HEK293 (cell line): ENCODE measurements at regions not wholly inside any gene's neighbourhood (a gene's known extent, or its start where the extent isn't known, plus 50 kb on each side); places are given as distances from the start of the nearest gene placed in this dataset.

Experiments used
- CTCF ChIA-PET: fragments of 350-600 bp; formaldehyde crosslinking; extraction: SDS; loops from one replicate; lab custom pipeline; 2021; ENCODE audit warnings: antibody characterized with exemption; lab: Yijun Ruan, JAX
- POLR2A ChIA-PET: fragments of 300-600 bp; formaldehyde crosslinking; extraction: SDS; loops from one replicate; lab custom pipeline; 2020; ENCODE audit warnings: antibody characterized with exemption, inconsistent platforms; lab: Yijun Ruan, JAX
- H3K27ac ChIP-seq: fragments of 200-500 bp; sonication (Bioruptor generic); 2 replicates; pipeline ENCODE4 v1.5.1; 2014; ENCODE audit warnings: low read depth, low read length, control low read depth, inconsistent platforms; ENCODE audit errors: extremely low read depth
- H3K36me3 ChIP-seq, 2 experiments: fragments of 200-500 bp in 1 of 2; sonication (Bioruptor generic) in 1 of 2; 1 replicate in 1 of 2; 2 replicates in 1 of 2; pipeline ENCODE4 v1.5.1; 2014 to 2017; ENCODE audit warnings: inconsistent platforms in 2 of 2, low read length in 2 of 2; ENCODE audit not compliant: control insufficient read depth in 2 of 2, insufficient read depth in 1 of 2
- H3K4me1 ChIP-seq: fragments of 200-500 bp; sonication (Bioruptor generic); 2 replicates; pipeline ENCODE4 v1.5.1; 2014; ENCODE audit warnings: mild to moderate bottlenecking, low read length, inconsistent platforms; ENCODE audit not compliant: control insufficient read depth, insufficient read depth
- H3K4me3 ChIP-seq: 2 replicates; pipeline ENCODE4 v1.5.1; 2011; ENCODE audit warnings: low read depth, mild to moderate bottlenecking, control low read depth, low read length, moderate library complexity
- H3K9me3 ChIP-seq: fragments of 200-500 bp; sonication (Bioruptor generic); 2 replicates; pipeline ENCODE4 v1.5.1; 2014; ENCODE audit warnings: low read depth, low read length, inconsistent platforms; ENCODE audit not compliant: control insufficient read depth, insufficient read depth
- REST ChIP-seq: fragments of 450-650 bp; formaldehyde crosslinking; IDR thresholded peaks from 2 replicates; pipeline ENCODE4 v1.5.1; 2016; ENCODE audit warnings: missing biosample characterization, missing genetic modification characterization
- ZNF10 ChIP-seq: fragments of 450-650 bp; formaldehyde crosslinking; IDR thresholded peaks from 2 replicates; pipeline ENCODE4 v1.5.1; 2017; ENCODE audit warnings: missing biosample characterization, missing genetic modification characterization
- ZNF157 ChIP-seq: fragments of 450-650 bp; formaldehyde crosslinking; IDR thresholded peaks from 2 replicates; pipeline ENCODE4 v1.5.1; 2016; ENCODE audit warnings: missing biosample characterization, missing genetic modification characterization
- ZNF670 ChIP-seq: fragments of 450-650 bp; formaldehyde crosslinking; IDR thresholded peaks from 2 replicates; pipeline ENCODE4 v1.5.1; 2016; ENCODE audit warnings: missing biosample characterization, missing genetic modification characterization, low read depth
- ZNF692 ChIP-seq: fragments of 450-650 bp; formaldehyde crosslinking; IDR thresholded peaks from 2 replicates; pipeline ENCODE4 v1.5.1; 2016; ENCODE audit warnings: missing biosample characterization, missing genetic modification characterization

GRCh38 chr4:76836860-76837562 lies 60.9 kb downstream of the SOWAHB start:
- TF ChIP-seq ZNF10, result no peak
- no peak for TF ChIP-seq REST (tag by site-specific recombination)
- TF ChIP-seq ZNF692 (tag by site-specific recombination), result peak; percentile 53
- no peak for TF ChIP-seq ZNF157 (tag by site-specific recombination)
- TF ChIP-seq ZNF670, result no peak
- no peaks in the 10 kb centered on the region for H3K9me3 ChIP-seq
- ChIA-PET CTCF (interaction anchor here (0.6 kb wide), 1 partner anchor 112 kb away, joined by 4 read pairs; the partner anchor contains the start of gene SEPTIN11), POLR2A (no interaction called here)
- no peaks in the 10 kb centered on the region for H3K4me1 ChIP-seq
- no peak overlapping the region for H3K27ac ChIP-seq
- no peak overlapping the region for H3K4me3 ChIP-seq
- no peaks in the 10 kb centered on the region for H3K36me3 ChIP-seq
